ENCODE measurements at regions not wholly inside any gene's neighbourhood (a gene's known extent, or its start where the extent isn't known, plus 50 kb on each side); places are given as distances from the start of the nearest gene placed in this dataset.

- Histone ChIP-seq H3K27ac (no peak overlapping the region), H3K4me1 (no peaks in the 10 kb centered on the region), H3K4me3 (no peak overlapping the region), H3K4me2 (no peak overlapping the region), H3K9me3 (no peaks in the 10 kb centered on the region)
- DNase-seq (ENCODE audit: low read depth in 1 of 2, low spot score in 1 of 2), result no peak
- no peak for FAIRE-seq
- CTCF ChIA-PET, result no interaction called here
- no peak for TF ChIP-seq MAFK (IDR thresholded peaks at IDR 0.05; ENCODE audit: partially characterized antibody)
- TF ChIP-seq RCOR1 (IDR thresholded peaks at IDR 0.05; ENCODE audit: low read depth, low read length), result no peak
- TF ChIP-seq, protein P1, sequence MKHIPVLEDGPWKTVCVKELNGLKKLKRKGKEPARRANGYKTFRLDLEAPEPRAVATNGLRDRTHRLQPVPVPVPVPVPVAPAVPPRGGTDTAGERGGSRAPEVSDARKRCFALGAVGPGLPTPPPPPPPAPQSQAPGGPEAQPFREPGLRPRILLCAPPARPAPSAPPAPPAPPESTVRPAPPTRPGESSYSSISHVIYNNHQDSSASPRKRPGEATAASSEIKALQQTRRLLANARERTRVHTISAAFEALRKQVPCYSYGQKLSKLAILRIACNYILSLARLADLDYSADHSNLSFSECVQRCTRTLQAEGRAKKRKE (CRISPR knock-in tag; IDR thresholded peaks at IDR 0.05; ENCODE audit: low read depth), result no peak
- TF ChIP-seq ZNF302 (CRISPR knock-in tag; IDR thresholded peaks at IDR 0.05), result no peak
- TF ChIP-seq EHF (CRISPR knock-in tag; IDR thresholded peaks at IDR 0.05), result no peak
- TF ChIP-seq JUNB (IDR thresholded peaks at IDR 0.05), result no peak
- TF ChIP-seq MAZ (IDR thresholded peaks at IDR 0.05; ENCODE audit: borderline replicate concordance, low read depth, low read length), result no peak
- 39% methylated on average over 2 of the region's 2 CpGs for WGBS (ENCODE audit: missing lambda C conversion rate)
- ATAC-seq, result no peak
- POLR2A ChIA-PET, result no interaction called here
These were observed 388.6 kb upstream of the PITX2 start for GRCh38 chr4:111011458-111011857.

DNA sequence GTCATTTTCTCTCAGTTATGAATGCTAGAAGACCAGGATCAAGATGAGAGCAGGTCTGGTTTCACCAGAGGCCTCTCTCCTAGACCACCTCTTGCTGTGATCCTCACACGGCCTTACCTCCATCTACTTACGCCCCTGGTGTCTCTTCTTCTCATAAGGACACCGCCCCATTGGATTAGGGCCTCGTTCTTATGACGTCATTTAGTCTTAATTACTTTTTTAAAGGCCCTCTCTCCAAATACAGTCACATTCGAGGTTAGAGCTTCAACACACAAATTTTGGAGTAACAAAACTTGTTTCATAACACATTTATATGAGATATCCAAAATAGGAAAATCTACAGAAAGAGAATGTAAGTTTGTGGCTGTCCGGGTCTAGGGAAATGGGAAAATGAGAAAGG, 391.0 kb upstream of the PITX2 start:
- 45% methylated on average over 7 of the region's 7 CpGs for WGBS (ENCODE audit: missing lambda C conversion rate)
- no peak overlapping the region for H3K4me3 ChIP-seq
- DNase-seq (ENCODE audit: low read depth in 1 of 2, low spot score in 1 of 2) (no peak), ATAC-seq (no peak), FAIRE-seq (no peak)
- no peak overlapping the region for H3K4me2 ChIP-seq
- no peak overlapping the region for H3K27ac ChIP-seq
- ChIA-PET POLR2A (no interaction called here), CTCF (no interaction called here)
- no peak for TF ChIP-seq FOSB (CRISPR knock-in tag; IDR thresholded peaks at IDR 0.05)
- TF ChIP-seq HOXB13 (CRISPR knock-in tag; IDR thresholded peaks at IDR 0.05; ENCODE audit: low read depth), result no peak
- no peak for TF ChIP-seq HEYL (CRISPR knock-in tag; IDR thresholded peaks at IDR 0.05)
- no peak for TF ChIP-seq MAX (IDR thresholded peaks at IDR 0.05)
- TF ChIP-seq CBX8 (IDR thresholded peaks at IDR 0.05), result no peak
- TF ChIP-seq, protein P2, sequence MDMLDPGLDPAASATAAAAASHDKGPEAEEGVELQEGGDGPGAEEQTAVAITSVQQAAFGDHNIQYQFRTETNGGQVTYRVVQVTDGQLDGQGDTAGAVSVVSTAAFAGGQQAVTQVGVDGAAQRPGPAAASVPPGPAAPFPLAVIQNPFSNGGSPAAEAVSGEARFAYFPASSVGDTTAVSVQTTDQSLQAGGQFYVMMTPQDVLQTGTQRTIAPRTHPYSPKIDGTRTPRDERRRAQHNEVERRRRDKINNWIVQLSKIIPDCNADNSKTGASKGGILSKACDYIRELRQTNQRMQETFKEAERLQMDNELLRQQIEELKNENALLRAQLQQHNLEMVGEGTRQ (IDR thresholded peaks at IDR 0.05), result no peak
- no peak for TF ChIP-seq RFX5 (IDR thresholded peaks at IDR 0.05)
- TF ChIP-seq, protein P3, sequence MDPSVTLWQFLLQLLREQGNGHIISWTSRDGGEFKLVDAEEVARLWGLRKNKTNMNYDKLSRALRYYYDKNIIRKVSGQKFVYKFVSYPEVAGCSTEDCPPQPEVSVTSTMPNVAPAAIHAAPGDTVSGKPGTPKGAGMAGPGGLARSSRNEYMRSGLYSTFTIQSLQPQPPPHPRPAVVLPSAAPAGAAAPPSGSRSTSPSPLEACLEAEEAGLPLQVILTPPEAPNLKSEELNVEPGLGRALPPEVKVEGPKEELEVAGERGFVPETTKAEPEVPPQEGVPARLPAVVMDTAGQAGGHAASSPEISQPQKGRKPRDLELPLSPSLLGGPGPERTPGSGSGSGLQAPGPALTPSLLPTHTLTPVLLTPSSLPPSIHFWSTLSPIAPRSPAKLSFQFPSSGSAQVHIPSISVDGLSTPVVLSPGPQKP (IDR thresholded peaks at IDR 0.05; ENCODE audit: low read depth, low read length), result no peak
- TF ChIP-seq NPAS2 (CRISPR knock-in tag; IDR thresholded peaks at IDR 0.05; ENCODE audit: borderline replicate concordance), result no peak
- TF ChIP-seq RARB (CRISPR knock-in tag; IDR thresholded peaks at IDR 0.05), result no peak
- no peak for TF ChIP-seq RAD21 (conservative IDR thresholded peaks at IDR 0.05 in 1 of 2, IDR thresholded peaks at IDR 0.05 in 1 of 2)
- no peak for TF ChIP-seq MAZ (IDR thresholded peaks at IDR 0.05; ENCODE audit: borderline replicate concordance, low read depth, low read length)
- no peaks in the 10 kb centered on the region for H3K4me1 ChIP-seq
- H3K9me3 ChIP-seq, result no peaks in the 10 kb centered on the region

DNA sequence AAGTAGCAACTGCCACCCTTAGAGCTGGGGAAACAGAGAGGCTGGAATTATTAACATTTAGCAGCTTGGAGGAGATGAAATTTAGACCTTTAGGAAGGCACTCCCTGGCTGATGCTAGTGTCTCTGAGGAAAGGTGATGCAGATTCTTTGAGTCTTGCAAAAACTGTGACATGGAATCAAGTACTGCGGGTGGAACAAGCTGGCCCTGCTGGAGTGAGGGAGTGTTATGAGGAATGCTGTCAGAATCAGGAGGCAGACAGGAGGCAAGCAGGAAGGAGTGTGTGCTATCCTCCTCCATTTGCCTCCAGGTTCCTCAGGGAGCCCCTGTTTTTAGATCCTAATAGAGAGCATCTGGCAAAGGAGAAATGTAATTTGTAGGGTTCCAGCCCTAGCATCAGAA, 391.7 kb upstream of the PITX2 start:
- Histone ChIP-seq H3K4me2 (no peak overlapping the region), H3K27ac (no peak overlapping the region), H3K4me1 (no peaks in the 10 kb centered on the region), H3K9me3 (no peaks in the 10 kb centered on the region), H3K4me3 (no peak overlapping the region)
- ChIA-PET POLR2A (no interaction called here), CTCF (no interaction called here)
- FAIRE-seq (no peak), DNase-seq (ENCODE audit: low read depth in 1 of 2, low spot score in 1 of 2) (no peak), ATAC-seq (no peak)
- 55% methylated on average over 1 of the region's 1 CpG for WGBS (ENCODE audit: missing lambda C conversion rate)
- TF ChIP-seq CHD2 (IDR thresholded peaks at IDR 0.05; ENCODE audit: low read length, partially characterized antibody), result no peak
- TF ChIP-seq CTCF (IDR thresholded peaks at IDR 0.05), result no peak
- TF ChIP-seq POLR2A (IDR thresholded peaks at IDR 0.05; ENCODE audit: low read length), result no peak
- TF ChIP-seq GATA3 (IDR thresholded peaks at IDR 0.05; ENCODE audit: borderline replicate concordance), result no peak
- no peak for TF ChIP-seq RCOR1 (IDR thresholded peaks at IDR 0.05; ENCODE audit: low read depth, low read length)
- TF ChIP-seq RARB (CRISPR knock-in tag; IDR thresholded peaks at IDR 0.05), result no peak
- no peak for TF ChIP-seq NPAS2 (CRISPR knock-in tag; IDR thresholded peaks at IDR 0.05; ENCODE audit: borderline replicate concordance)
- TF ChIP-seq KDM1A (IDR thresholded peaks at IDR 0.05; ENCODE audit: low read depth), result no peak
- no peak for TF ChIP-seq HEYL (CRISPR knock-in tag; IDR thresholded peaks at IDR 0.05)
- no peak for TF ChIP-seq CBX2 (IDR thresholded peaks at IDR 0.05; ENCODE audit: borderline replicate concordance, low read depth)
- TF ChIP-seq ZSCAN20 (CRISPR knock-in tag; IDR thresholded peaks at IDR 0.05), result no peak
- TF ChIP-seq HMGXB4 (CRISPR knock-in tag; IDR thresholded peaks at IDR 0.05; ENCODE audit: borderline replicate concordance), result no peak
- TF ChIP-seq, protein P4, sequence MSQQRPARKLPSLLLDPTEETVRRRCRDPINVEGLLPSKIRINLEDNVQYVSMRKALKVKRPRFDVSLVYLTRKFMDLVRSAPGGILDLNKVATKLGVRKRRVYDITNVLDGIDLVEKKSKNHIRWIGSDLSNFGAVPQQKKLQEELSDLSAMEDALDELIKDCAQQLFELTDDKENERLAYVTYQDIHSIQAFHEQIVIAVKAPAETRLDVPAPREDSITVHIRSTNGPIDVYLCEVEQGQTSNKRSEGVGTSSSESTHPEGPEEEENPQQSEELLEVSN (IDR thresholded peaks at IDR 0.05; ENCODE audit: borderline replicate concordance, low read depth), result no peak
- TF ChIP-seq NR3C1 (IDR thresholded peaks at IDR 0.05), result no peak
- no peak for TF ChIP-seq HES2 (IDR thresholded peaks at IDR 0.05)
- no peak for TF ChIP-seq ZNF302 (CRISPR knock-in tag; IDR thresholded peaks at IDR 0.05)
